HG02870 (cell line): ENCODE measurements at regions not wholly inside any gene's neighbourhood (a gene's known extent, or its start where the extent isn't known, plus 50 kb on each side); places are given as distances from the start of the nearest gene placed in this dataset.

Experiments
- ATAC-seq: cut with Tn5 transposase; IDR thresholded peaks from one replicate; pipeline ENCODE4 v1.9.1; 2021; ENCODE audit warnings: mild to moderate bottlenecking, moderate library complexity; ENCODE audit not compliant: unreplicated experiment

DNA sequence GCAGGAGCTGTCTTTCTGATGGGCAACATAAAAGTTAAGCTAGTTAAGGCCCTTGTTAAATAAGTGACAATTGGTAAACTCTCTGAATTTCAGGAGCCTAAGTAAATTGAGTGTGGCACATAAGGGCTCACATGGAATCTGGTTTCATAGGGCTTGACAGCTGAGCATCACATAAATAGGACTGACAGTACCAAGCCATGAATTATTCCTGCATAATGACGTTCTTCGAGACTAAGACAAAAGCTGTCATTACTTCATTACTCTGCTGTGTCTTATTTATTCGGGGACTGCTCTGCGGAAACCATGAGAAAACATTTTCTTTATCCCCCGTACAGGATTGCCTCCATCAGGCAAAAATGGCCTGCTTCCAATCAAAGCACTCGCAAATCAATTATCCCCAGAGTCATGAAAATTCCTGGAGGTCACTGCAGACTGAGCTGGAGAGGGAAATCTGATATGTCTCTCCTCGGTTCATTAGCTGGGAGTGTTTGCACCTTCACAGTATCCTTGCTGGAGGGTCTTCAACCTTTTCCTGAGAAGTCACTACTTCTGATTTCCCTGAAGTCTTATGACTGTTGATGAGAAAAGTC, 311.4 kb downstream of the CDH26 start:
- no peak for ATAC-seq

DNA sequence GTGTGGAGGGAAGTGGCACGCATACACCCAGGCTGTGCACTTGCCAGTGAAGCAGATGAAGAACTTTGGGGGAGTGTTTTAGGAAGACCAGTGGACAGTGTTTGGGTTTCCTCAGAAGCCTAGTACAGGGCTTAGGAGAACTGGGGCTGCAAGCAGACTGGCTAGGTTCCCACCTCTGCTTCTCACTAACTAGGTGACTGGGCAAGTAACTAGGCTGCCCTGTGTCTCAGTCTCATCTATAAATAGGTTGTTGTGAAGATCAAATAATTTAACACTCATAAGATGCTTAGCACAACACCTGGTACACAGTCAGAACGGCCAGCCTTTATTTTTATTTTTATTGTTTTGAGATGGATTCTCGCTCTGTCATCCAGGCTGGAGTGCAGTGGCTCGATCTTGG, 312.1 kb downstream of the CDH26 start:
- ATAC-seq: no peak

DNA sequence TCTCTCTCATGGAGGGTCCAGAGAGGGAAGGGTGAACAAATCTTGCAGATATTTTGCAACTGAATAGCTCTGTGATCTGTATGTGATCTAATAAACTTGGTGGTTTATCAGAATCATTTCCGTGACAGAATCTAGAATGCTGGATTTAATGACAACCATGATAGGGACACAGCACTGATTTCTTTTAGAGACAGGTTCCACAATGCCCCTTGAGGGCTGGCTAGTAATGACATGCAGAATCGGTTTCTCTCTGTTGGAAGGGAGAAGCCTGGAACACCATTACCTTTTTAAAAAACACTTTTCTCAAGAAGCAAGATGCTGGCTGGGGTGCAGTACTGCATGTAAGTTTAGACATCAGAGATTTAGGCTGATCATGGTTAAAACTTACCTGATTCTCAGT, 313.4 kb downstream of the CDH26 start:
- no peak for ATAC-seq

DNA sequence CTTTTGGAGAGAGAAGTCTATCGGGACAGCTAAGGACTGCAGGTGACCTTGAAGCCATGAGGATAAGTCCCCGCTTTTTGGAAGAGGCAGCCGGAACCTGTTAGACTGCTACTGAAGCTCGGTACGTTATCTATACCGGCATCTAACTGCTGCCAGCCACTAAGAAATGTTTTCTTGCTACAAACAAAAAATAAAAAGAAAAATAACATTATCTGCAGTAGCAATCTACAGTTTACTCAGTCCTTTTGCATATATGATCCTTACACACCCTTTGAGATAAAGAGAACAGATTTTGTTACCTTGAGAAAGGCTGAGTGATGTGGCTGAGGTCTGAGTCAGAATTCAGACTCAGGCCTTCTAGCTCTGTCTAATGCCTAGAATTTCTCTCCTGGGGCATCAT, 314.6 kb downstream of the CDH26 start:
- no peak for ATAC-seq

DNA sequence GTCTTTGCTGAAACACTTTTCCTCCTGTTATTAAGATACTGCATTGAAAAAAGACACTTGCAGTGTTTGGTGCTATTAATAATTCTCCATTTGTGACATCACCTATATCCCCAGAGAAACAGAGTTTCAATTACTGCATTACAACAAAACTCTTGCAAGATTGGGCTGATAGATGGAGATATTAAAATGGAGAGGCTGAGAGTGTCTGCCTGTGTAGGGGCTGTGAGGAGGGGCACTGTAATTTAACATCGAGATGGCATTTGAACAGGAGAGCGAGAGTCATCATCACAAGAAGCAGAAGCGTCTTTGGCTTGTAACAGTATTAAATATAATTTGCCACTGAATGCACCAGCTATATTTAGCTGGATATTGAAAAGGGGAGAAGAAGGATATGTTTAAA, 316.5 kb downstream of the CDH26 start:
- no peak for ATAC-seq

DNA sequence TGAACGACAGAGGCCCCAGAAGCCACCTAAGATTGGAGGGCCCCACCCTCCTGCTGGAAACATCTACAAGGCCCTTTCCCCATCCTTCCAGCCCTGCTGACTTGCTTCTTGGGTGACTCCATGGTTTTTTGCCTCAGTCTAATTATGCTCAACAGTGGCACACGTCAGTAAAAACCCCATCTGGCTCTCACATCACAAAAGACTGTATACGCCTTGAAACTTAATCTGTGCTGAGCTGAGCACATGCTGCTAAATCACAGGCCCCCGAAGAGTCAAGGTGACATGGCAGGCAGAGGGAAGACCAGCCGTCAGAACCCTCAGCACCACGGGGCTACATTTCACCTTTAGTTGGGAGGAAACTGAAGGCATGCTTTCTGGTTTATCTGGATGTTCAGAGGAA, 323.1 kb downstream of the CDH26 start:
- no peak for ATAC-seq

DNA sequence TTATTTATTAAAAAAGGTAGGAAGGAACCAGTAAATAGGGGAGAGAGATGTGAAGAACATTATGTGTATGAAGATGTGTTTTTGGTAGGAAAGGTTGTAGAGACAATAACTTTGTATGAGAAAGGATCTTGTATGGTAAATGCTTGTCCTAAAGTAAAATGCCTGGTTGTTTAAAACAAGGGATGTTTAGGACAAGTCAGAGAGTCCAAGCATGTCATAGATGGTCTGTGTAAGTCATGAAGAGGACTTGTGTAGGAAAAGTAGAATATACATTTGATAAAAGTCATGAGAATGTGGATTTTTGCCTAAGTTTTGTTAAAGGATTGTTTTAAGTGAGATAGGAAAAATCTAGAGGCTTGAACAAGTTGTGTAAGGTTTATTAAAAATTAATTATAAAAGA, 325.1 kb downstream of the CDH26 start:
- ATAC-seq: no peak

DNA sequence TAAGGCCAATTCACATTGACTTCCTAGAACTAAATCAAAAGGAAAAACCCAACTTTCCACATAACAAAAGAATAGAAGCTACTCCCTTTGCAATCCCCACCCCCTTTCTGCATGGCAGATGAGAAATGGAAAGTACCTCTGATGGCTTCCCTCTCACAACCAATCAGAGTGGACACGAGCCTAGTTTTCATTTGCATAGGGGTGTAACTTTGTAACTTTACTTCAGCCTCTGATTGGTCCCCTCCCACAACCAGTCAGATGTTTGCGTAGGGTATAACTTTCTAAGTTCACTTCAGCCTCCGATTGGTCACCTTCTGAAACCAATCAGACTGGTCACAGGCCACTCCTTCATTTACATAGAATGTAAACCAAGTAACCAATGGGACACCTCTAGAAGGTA, 328.5 kb downstream of the CDH26 start:
- ATAC-seq: no peak

DNA sequence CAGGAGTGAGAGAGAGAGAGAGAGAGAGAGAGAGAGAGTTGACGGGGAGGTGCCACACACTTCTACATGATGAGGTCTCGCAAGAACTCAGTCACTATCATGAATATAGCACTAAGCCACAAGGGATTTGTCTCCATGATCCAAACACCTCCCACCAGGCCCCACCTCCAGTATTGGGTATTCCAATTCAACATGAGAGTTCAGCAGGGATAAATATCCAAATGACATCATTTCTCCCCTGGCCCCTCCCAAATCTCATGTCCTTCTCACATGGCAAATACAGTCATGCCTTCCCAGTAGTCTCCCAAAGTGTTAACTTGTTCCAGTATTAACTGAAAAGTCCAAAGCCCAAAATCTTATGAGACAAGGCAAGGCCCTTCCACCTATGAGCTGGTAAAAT, 330.7 kb downstream of the CDH26 start:
- no peak for ATAC-seq

DNA sequence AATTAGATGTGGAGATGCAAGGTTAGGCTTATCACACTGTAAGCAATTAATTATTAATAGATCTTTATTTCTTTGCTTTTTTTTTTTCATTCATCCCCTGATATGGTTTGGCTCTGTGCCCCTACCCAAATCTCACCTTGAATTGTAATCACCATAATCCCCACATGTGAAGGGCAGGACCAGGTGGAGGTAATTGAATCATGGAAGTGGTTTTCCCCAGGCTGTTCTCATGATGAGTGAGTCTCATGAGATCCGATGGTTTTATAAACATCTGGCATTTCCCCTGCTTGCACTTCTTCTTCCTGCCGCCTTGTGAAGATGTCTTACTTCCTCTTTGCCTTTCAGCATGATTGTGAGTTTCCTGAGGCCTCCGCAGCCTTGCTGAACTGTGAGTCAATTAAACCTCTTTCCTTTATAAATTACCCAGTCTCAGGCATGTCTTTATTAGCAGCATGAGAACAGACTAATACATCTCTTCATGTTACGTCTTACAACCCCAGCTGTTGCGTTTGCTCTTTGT, 333.8 kb downstream of the CDH26 start:
- ATAC-seq: no peak

DNA sequence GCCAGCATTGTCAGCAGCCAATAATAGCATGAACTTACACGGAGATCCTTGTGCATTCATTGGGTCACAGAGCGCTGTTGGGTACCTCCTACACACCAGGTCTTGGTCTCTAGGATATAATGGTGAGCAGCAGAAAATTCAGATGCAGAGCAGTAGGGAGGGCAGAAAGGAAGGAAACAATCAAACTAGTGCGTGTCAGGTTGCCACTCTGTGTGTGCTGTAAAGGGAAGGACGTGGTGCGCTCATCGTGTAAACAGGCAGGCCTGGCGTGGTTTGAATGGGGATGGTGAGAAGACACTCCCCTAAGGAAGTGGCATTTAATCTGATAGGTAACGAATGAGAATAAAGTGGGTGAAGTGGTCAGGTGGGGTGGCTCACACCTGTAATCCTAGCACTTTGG, 336.4 kb downstream of the CDH26 start:
- no peak for ATAC-seq

DNA sequence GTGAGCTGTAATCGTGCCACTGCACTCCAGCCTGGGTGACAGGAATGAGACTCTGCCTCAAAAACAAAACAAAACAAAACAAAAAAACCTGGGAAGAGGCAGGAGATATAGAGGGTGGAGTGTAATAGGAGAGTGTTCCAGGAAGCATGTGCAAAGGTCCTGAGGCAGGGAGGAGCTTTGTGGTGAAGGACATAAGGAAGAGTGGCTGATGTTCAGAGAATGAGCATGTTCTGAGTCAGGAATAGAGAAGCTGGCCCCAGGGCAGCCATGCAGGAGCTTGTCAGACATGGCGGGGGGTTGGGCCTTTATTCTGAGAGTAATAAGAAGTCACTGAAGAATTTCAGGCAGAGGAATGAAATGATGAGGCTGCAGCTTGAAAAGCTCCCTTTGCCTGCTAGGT, 337.0 kb downstream of the CDH26 start:
- no peak for ATAC-seq

DNA sequence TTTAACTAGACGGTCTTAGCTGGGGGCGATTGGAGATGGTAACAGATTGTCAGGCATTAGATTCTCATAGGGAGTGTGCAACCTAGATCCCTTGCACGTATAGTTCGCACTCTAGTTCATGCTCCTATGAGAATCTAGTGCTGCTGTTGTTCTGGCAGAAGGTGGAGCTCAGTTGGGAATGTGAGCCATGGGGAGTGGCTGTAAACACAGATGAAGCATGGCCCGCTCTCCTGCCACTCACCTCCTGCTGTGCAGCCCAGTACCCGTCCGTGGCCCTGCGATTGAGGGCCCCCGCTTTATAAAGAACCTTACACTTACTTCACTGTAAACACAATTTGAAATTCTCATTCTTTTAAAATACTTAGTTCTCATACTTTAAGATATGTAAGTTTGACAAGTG, 339.4 kb downstream of the CDH26 start:
- no peak for ATAC-seq

DNA sequence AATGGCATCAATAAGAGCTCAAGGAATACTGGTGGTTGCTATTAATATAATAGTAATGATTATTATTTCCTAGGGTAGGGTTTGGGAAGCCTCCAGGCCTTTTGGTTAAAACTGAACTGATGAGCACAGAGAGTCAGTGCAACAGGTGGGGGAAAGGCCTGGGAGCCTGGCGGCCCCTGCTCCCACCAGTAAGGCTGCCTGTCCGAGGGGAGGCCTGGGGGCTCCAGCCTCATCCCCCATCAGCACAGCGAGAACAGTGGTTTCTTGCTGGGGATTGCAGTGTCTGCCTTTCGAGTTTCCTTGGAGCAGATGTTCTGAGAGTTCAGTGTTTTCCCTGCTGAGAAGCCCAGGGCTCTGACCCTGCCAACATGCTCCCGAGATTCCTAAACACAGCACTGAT, 340.4 kb downstream of the CDH26 start:
- ATAC-seq: no peak

DNA sequence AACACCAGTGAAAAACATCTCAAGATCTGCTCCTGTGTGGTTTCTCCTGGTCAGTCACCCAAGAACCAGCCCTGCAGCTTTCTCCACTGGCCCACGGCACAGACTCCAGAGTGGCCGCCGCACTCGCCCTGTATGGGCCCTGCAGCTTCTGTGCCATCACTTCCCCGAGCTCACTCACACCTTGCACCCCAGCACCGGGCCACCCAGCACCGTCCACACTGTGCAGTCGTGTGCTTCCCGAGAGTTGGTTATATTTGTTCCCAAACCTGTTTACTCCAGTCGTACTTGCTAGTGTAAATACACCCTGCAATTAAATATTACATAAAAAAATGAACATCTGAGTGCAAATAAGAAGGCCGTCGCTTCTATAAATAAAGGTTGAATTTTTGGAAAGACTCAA, 341.7 kb downstream of the CDH26 start:
- ATAC-seq: no peak

DNA sequence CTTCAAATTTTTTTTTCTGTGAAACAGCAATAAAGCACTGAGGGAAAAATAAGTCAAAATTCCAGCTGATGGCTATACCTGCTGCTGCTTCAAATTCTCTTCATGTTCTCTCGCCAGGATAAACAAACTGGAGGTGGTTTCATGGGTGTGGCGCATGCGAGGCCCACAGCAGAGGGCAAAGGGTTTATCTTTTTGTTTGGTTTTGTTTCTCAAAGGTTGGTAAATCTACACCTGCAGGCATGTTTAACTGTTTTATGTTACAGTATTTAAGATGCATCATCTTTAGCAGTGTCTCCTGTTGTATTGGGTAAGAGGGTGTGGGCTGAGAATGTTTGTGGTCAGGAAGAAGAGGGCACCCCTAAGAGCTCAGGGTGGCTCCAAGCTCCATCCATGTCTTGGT, 342.2 kb downstream of the CDH26 start:
- ATAC-seq: no peak

DNA sequence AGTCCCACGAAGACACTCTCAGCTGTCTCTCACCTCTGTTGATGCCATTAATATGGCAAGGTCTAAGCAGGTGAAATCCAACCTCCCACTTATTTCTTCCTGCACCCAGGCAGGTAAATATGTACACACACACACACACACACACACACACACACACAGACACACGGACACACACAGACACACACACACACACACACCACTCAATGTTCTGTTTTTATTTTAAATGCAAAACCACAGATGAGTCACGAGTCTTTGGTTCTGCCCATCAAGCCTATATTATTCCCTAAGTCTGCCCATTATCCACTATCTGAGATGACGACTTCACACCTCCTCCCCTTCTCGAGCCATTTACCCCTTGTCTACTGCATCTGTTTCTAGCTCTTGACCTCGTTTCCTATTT, 344.7 kb downstream of the CDH26 start:
- no peak for ATAC-seq

DNA sequence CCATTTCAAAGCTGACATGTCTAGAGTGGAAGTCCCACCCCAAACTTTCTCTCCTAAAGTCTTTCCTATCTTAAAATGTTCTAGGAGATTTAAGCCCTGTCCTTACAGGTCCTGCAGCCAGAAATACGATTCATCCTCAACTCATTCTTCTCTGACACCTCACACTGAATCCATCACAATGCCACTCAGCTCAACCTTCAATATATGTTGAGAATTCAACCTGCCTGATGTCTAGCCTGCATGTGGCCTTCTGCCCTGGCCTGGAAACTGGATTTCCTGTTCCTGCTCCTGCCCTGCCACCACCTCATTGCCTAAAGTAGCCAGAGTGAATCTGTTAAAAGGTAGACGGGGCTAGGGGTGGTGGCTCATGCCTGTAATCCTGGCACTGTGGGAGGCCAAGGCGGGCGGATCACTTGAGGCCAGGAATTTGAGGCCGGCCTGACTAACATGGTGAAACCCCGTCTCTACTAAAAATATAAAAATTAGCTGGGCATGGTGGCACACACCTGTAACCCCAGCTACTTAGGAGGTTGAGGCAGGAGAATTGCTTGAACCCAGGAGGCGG, 345.9 kb downstream of the CDH26 start:
- ATAC-seq: no peak

DNA sequence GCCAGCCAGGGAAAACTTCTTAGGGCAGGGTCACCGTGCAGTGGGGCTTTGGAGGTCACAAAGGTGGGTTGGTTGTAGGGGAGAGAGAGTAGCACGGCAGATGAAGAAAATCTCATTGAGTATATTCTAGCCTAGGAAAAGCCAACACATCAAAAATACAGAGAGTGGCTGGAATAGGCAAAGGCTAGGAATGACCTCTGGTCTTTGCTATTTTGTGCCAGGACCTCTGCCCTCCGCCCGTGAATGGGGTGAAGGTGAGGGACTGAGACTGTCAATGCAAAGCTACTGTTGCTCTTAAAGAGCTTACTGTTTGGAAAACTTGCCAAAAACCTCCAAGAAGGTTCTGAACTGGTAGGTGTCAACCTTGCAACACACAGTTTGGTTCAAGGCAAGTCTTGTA, 346.7 kb downstream of the CDH26 start:
- no peak for ATAC-seq

DNA sequence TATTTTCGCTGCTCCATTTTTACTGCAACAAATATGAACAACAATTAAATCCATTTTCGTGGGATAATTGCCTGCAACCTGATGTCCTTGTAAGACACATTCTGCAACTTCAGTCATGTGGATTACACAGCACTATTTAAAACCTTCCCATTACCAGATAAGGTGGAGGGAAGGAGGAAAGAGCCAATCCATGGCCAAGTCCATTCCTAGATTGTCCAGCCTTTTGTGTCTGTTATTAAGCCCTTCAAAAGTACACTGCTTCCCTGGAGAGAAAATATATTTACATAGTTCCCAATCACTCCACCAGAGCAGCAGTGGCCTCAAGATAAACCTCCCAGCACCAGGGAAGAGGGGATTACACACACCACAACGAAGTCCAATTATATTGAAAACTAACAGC, 347.9 kb downstream of the CDH26 start:
- no peak for ATAC-seq

DNA sequence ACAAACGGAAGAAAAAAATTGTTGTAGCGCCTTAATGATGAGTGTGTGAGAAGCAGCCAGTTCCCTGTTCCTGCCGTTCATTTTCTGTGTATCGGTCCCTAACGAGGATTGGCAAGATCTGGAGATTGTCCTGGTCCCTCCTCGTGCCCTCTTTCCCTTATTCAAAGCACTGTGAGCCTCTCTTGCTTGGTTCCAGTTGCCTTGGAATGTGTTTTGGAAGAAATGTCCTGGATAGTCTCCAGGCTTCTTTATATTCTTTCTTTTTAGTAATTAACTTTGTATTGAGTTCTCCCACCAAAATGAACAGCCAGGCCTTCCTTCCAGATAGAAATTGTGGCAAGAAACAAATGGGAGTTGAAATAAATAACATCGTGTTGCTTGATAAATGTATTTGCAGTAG, 348.3 kb downstream of the CDH26 start:
- ATAC-seq: no peak

DNA sequence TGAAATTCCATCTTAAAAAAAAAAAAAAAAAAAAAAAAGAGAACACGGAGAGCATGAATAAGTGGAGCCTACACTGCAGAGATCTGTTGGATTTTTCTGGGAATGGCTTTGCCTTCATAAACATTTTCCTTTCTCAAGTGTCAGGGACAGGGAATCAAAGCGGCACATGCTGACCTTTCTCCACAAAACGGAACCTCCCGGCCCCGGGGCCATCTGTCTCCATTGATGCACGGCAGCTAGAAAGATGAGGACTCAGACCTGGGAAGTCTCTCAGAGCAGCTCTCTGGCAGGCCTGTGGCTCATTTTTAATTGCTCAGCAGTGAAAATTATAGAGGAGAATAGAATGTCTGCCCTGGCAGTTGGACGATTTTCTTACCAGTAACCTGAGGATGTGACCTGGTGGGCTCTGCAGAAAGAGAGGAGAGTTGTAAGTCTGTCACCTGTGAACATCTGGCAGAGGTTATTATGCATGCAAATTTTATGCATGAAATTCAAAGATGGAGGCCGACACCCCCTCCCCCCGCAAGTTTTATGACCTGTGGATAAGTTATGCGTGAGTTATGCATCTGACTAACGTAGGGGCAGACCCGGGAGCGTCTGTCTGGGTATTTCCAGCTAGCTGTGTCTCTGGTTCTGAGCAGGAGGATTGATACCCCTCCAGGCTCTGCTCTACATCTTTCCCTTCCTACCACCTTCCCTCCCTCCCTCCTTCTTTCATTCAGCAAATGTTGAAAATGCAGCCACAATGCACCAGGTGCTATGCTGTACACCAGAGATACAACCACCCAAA, 352.5 kb downstream of the CDH26 start:
- no peak for ATAC-seq
